SK-N-SH (cell line): ENCODE measurements at regions not wholly inside any gene's neighbourhood (a gene's known extent, or its start where the extent isn't known, plus 50 kb on each side); places are given as distances from the start of the nearest gene placed in this dataset.

Experiments used
- CTCF ChIA-PET: fragments of 300-600, 350-600 bp; formaldehyde crosslinking; extraction: SDS; loops from one replicate; lab custom pipeline; 2021; lab: Yijun Ruan, JAX
- POLR2A ChIA-PET: fragments of 350-600 bp; sonication (Branson Sonifier 250); formaldehyde crosslinking; extraction: SDS; loops from one replicate; lab custom pipeline; 2020; ENCODE audit warnings: antibody characterized with exemption, inconsistent platforms; lab: Yijun Ruan, JAX
- DNase-seq: peaks from one replicate; pipeline ENCODE4 v3.0.0; 2012
- H2AFZ ChIP-seq: fragments of 200-600 bp; sonication (generic); 2 replicates; pipeline ENCODE4 v1.8.1; 2016; ENCODE audit warnings: antibody characterized with exemption, mild to moderate bottlenecking, low read depth
- H3F3A ChIP-seq: fragments of 200-600 bp; sonication (generic); replicated peaks from 2 replicates; pipeline ENCODE3; 2016; ENCODE audit warnings: antibody characterized with exemption, mild to moderate bottlenecking; ENCODE audit not compliant: insufficient read depth
- H3K27ac ChIP-seq, 2 experiments: fragments of 200-500 bp in 1 of 2; fragments of 200-600 bp in 1 of 2; sonication (Bioruptor generic) in 1 of 2; sonication (generic), shearing (Covaris generic) in 1 of 2; 2 replicates each; pipeline versions ENCODE4 v1.5.1 to v1.6.1; 2014 to 2016; ENCODE audit warnings: low read depth in 2 of 2, inconsistent platforms in 1 of 2, low read length in 1 of 2, mild to moderate bottlenecking in 1 of 2, mixed read lengths in 1 of 2
- H3K27me3 ChIP-seq: fragments of 200-600 bp; sonication (generic), shearing (Covaris generic); 2 replicates; pipeline ENCODE4 v1.6.1; 2016; ENCODE audit warnings: mixed run types; ENCODE audit not compliant: insufficient read depth
- H3K36me3 ChIP-seq, 2 experiments: fragments of 200-500 bp in 1 of 2; fragments of 200-600 bp in 1 of 2; sonication (Bioruptor generic) in 1 of 2; sonication (generic) in 1 of 2; replicated peaks in 1 of 2; 2 replicates each; pipeline versions ENCODE3 to v1.5.1; 2014 to 2016; ENCODE audit warnings: low read length in 1 of 2, mild to moderate bottlenecking in 1 of 2; ENCODE audit not compliant: insufficient read depth in 2 of 2, control insufficient read depth in 1 of 2
- H3K4me1 ChIP-seq, 2 experiments: fragments of 200-500 bp in 1 of 2; fragments of 200-600 bp in 1 of 2; sonication (Bioruptor generic) in 1 of 2; sonication (generic), shearing (Covaris generic) in 1 of 2; 2 replicates each; pipeline versions ENCODE4 v1.5.1 to v1.6.1; 2014 to 2016; ENCODE audit warnings: low read depth in 1 of 2, low read length in 1 of 2, mixed run types in 1 of 2; ENCODE audit not compliant: insufficient read depth in 2 of 2, control insufficient read depth in 1 of 2
- H3K4me2 ChIP-seq: fragments of 200-600 bp; sonication (generic), shearing (Covaris generic); 2 replicates; pipeline ENCODE4 v1.6.1; 2017; ENCODE audit warnings: mixed run types
- H3K4me3 ChIP-seq, 2 experiments: fragments of 200-500 bp in 1 of 2; fragments of 200-600 bp in 1 of 2; sonication (Bioruptor generic) in 1 of 2; sonication (generic), shearing (Covaris generic) in 1 of 2; 2 replicates each; pipeline versions ENCODE4 v1.5.1 to v1.8.1; 2014 to 2016; ENCODE audit warnings: low read depth in 2 of 2, inconsistent platforms in 1 of 2, low read length in 1 of 2, mild to moderate bottlenecking in 1 of 2, mixed read lengths in 1 of 2, moderate library complexity in 1 of 2
- H3K79me2 ChIP-seq: fragments of 200-600 bp; sonication (generic); 2 replicates; pipeline ENCODE4 v1.8.1; 2017; ENCODE audit warnings: mild to moderate bottlenecking; ENCODE audit not compliant: insufficient read depth
- H3K9ac ChIP-seq: fragments of 200-600 bp; sonication (generic); 2 replicates; pipeline ENCODE4 v1.6.1; 2017; ENCODE audit warnings: mixed run types
- H3K9me2 ChIP-seq: fragments of 200-600 bp; sonication (generic); 2 replicates; pipeline ENCODE4 v1.6.1; 2017; ENCODE audit warnings: mixed run types
- H3K9me3 ChIP-seq: fragments of 200-600 bp; sonication (generic); 2 replicates; pipeline ENCODE4 v1.6.1; 2017; ENCODE audit warnings: mixed run types, mild to moderate bottlenecking, moderate library complexity
- H4K20me1 ChIP-seq: fragments of 200-600 bp; sonication (generic); 2 replicates; pipeline ENCODE4 v1.6.1; 2017; ENCODE audit warnings: mild to moderate bottlenecking, mixed run types; ENCODE audit not compliant: insufficient read depth
- ELF1 ChIP-seq: IDR thresholded peaks from 2 replicates; pipeline ENCODE4 v1.4.0; 2012
- EZH2phosphoT487 ChIP-seq: fragments of 200-600 bp; sonication (generic); IDR thresholded peaks from 2 replicates; pipeline ENCODE4 v1.6.1; 2017; ENCODE audit warnings: low read depth, mixed run types, mild to moderate bottlenecking, antibody characterized with exemption, moderate library complexity, borderline replicate concordance
- GABPA ChIP-seq: IDR thresholded peaks from 2 replicates; pipeline ENCODE4 v1.4.0; 2012; ENCODE audit warnings: low read depth, mild to moderate bottlenecking
- GATA2 ChIP-seq: sonication (generic); formaldehyde crosslinking; IDR thresholded peaks from 2 replicates; pipeline ENCODE4 v1.5.0; 2020; ENCODE audit warnings: mild to moderate bottlenecking, missing genetic modification reagents
- NFIC ChIP-seq: IDR thresholded peaks from 2 replicates; pipeline ENCODE4 v1.4.0; 2012; ENCODE audit warnings: borderline replicate concordance
- RAD21 ChIP-seq: IDR thresholded peaks from 2 replicates; pipeline ENCODE4 v1.6.1; 2012; ENCODE audit warnings: mild to moderate bottlenecking, low read length
- RCOR1 ChIP-seq: fragments of 150-350 bp; IDR thresholded peaks from 2 replicates; pipeline ENCODE4 v1.6.1; 2017; ENCODE audit warnings: antibody characterized with exemption, low read length
- RFX5 ChIP-seq: IDR thresholded peaks from 2 replicates; pipeline ENCODE4 v1.6.1; 2012; ENCODE audit warnings: mild to moderate bottlenecking, improper control_type of control experiment, low read length
- RXRA ChIP-seq: IDR thresholded peaks from 2 replicates; pipeline ENCODE4 v1.4.0; 2012; ENCODE audit warnings: low read depth, mild to moderate bottlenecking, borderline replicate concordance
- SIN3A ChIP-seq: IDR thresholded peaks from 2 replicates; pipeline ENCODE4 v1.6.1; 2012; ENCODE audit warnings: low read depth, mild to moderate bottlenecking, low read length, moderate library complexity, borderline replicate concordance
- TAF1 ChIP-seq: IDR thresholded peaks from 2 replicates; pipeline ENCODE4 v1.6.1; 2012; ENCODE audit warnings: low read depth, mild to moderate bottlenecking, low read length, moderate library complexity, borderline replicate concordance
- TCF12 ChIP-seq: IDR thresholded peaks from 2 replicates; pipeline ENCODE4 v1.4.0; 2012
- TEAD4 ChIP-seq: IDR thresholded peaks from 2 replicates; pipeline ENCODE4 v1.4.0; 2012; ENCODE audit warnings: mild to moderate bottlenecking, borderline replicate concordance; ENCODE audit not compliant: insufficient read depth
- WGBS: methylation state at CpG from one replicate; pipeline ENCODE4 v1.1.6; 2017; ENCODE audit warnings: low lambda C conversion rate; 5-methylcytosine and 5-hydroxymethylcytosine counted together
- TF ChIP-seq, protein P1 (sequence below): IDR thresholded peaks from 2 replicates; pipeline ENCODE4 v1.4.0; 2012; ENCODE audit warnings: low read depth
- TF ChIP-seq, protein P2 (sequence below): fragments of 200-600 bp; sonication (generic); IDR thresholded peaks from 2 replicates; pipeline ENCODE4 v1.6.1; 2017; ENCODE audit warnings: antibody characterized with exemption, mild to moderate bottlenecking, moderate library complexity
- TF ChIP-seq, protein P3 (sequence below): IDR thresholded peaks from 2 replicates; pipeline ENCODE4; 2012
- TF ChIP-seq, protein P4 (sequence below): fragments of 150-350 bp; IDR thresholded peaks from 2 replicates; pipeline ENCODE4 v1.6.1; 2016; ENCODE audit warnings: mild to moderate bottlenecking, low read depth, low read length

DNA sequence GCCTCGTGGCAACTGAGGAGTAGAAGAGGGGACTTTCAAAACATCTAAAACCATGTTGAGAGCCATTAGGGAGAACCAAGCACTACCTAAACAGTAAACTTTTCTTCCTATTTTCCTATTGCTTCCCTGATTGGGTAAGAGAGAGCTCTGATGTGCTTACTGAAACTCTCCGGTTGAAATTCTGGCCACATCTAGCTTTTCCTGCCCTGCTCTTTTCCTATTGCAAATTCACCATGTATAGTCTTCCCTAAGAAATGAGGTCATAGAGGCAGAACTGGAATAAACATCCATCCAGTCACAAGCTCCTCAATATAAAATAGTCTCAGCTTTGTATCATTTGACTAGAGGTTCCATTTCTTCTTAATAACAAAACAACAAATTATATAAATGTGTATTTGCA is 199.5 kb upstream of the CNR1 start:
- no peaks in the 10 kb centered on the region for H3K9me2 ChIP-seq
- no peak overlapping the region for H3K4me2 ChIP-seq
- H3K27me3 ChIP-seq, result no peaks in the 10 kb centered on the region
- no peaks in the 10 kb centered on the region for H3F3A ChIP-seq
- no peaks in the 10 kb centered on the region for H3K79me2 ChIP-seq
- no peaks in the 10 kb centered on the region for H4K20me1 ChIP-seq
- no peaks in the 10 kb centered on the region for H3K36me3 ChIP-seq
- ChIA-PET CTCF (no interaction called here), POLR2A (no interaction called here)
- WGBS, result 52% methylated on average over 2 of the region's 2 CpGs
- H2AFZ ChIP-seq, result no peak overlapping the region
- no peak overlapping the region for H3K4me3 ChIP-seq
- peaks cover 0 to 13% of the 10 kb centered on the region in 2 experiments; a peak in 2 of 4 replicates for H3K4me1 ChIP-seq
- TF ChIP-seq SIN3A, result no peak
- TF ChIP-seq, protein P1, sequence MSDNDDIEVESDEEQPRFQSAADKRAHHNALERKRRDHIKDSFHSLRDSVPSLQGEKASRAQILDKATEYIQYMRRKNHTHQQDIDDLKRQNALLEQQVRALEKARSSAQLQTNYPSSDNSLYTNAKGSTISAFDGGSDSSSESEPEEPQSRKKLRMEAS, result no peak
- no peaks in the 10 kb centered on the region for H3K9me3 ChIP-seq
- no peak overlapping the region for H3K27ac ChIP-seq
- no peak overlapping the region for H3K9ac ChIP-seq
- DNase-seq, result no peak

DNA sequence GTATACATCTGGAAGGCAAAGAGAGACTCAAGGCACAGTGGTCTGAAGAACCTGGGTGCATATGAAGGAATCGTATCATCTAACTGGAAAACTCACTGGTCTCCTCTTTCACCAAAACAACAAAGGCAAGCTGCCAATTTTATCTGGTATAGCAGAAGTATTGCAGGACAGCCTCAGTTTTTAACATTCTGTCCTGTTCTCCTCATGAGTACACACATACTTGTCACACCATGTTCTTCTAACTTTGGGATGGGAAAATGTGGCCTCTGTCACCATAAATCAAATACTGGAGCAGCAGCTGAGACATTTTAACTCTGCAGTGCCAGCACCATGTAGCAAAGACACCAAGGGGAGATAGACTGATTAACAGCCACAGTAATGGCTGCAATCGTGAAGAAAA is 199.1 kb upstream of the CNR1 start:
- DNase-seq, result no peak
- Histone ChIP-seq H3K9ac (no peak overlapping the region), H3K79me2 (no peaks in the 10 kb centered on the region), H3K9me3 (no peaks in the 10 kb centered on the region), H3F3A (peaks cover 4% of the 10 kb centered on the region), H3K4me2 (no peak overlapping the region), H3K27me3 (no peaks in the 10 kb centered on the region), H3K4me1 (peaks cover 0 to 17% of the 10 kb centered on the region in 2 experiments; a peak in 2 of 4 replicates), H2AFZ (no peak overlapping the region), H4K20me1 (no peaks in the 10 kb centered on the region), H3K36me3 (no peaks in the 10 kb centered on the region), H3K9me2 (no peaks in the 10 kb centered on the region), H3K27ac (no peak overlapping the region), H3K4me3 (no peak overlapping the region)
- WGBS, result 48% methylated on average over 2 of the region's 2 CpGs
- CTCF ChIA-PET, result no interaction called here
- TF ChIP-seq GATA2 (CRISPR knock-in tag), result no peak
- TF ChIP-seq, protein P2, sequence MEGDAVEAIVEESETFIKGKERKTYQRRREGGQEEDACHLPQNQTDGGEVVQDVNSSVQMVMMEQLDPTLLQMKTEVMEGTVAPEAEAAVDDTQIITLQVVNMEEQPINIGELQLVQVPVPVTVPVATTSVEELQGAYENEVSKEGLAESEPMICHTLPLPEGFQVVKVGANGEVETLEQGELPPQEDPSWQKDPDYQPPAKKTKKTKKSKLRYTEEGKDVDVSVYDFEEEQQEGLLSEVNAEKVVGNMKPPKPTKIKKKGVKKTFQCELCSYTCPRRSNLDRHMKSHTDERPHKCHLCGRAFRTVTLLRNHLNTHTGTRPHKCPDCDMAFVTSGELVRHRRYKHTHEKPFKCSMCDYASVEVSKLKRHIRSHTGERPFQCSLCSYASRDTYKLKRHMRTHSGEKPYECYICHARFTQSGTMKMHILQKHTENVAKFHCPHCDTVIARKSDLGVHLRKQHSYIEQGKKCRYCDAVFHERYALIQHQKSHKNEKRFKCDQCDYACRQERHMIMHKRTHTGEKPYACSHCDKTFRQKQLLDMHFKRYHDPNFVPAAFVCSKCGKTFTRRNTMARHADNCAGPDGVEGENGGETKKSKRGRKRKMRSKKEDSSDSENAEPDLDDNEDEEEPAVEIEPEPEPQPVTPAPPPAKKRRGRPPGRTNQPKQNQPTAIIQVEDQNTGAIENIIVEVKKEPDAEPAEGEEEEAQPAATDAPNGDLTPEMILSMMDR, result no peak
- no peak for TF ChIP-seq RFX5
- no peak for TF ChIP-seq RXRA
- TF ChIP-seq ELF1, result no peak
- POLR2A ChIA-PET, result no interaction called here

DNA sequence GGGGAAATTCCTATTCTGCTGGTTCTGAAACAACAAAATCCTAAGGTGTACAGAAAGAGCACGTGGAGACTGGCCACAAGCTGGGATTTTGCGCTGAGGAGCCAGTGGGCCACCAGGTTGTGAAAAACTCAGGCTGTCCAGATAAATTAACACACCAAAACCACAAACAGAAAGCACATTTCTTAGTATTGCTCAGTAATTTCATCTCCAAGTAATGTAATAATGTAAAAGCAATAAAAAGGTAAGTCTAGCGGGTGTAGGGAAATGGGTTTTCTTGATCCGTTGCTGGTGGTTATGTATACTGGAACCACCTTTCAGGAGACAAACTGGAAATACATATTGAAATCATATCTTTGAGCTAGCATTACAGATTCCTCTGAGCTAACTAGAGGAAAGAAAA is 195.6 kb upstream of the CNR1 start:
- no peak overlapping the region for H3K4me2 ChIP-seq
- H3K9ac ChIP-seq, result no peak overlapping the region
- 72% methylated on average over 4 of the region's 4 CpGs for WGBS
- H3K9me3 ChIP-seq, result no peaks in the 10 kb centered on the region
- H3K36me3 ChIP-seq, result no peaks in the 10 kb centered on the region
- no peak overlapping the region for H3K4me3 ChIP-seq
- peaks cover 12% of the 10 kb centered on the region for H3F3A ChIP-seq
- H3K9me2 ChIP-seq, result no peaks in the 10 kb centered on the region
- POLR2A ChIA-PET, result no interaction called here
- no peak overlapping the region for H2AFZ ChIP-seq
- TF ChIP-seq, protein P3, sequence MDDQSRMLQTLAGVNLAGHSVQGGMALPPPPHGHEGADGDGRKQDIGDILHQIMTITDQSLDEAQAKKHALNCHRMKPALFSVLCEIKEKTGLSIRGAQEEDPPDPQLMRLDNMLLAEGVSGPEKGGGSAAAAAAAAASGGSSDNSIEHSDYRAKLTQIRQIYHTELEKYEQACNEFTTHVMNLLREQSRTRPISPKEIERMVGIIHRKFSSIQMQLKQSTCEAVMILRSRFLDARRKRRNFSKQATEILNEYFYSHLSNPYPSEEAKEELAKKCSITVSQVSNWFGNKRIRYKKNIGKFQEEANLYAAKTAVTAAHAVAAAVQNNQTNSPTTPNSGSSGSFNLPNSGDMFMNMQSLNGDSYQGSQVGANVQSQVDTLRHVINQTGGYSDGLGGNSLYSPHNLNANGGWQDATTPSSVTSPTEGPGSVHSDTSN, result peak; percentile 44
- TF ChIP-seq TEAD4 (no peak), GABPA (no peak), TCF12 (peak; percentile 53; the same call in 1 of the 2 replicates), NFIC (no peak), TAF1 (no peak), SIN3A (no peak), RCOR1 (no peak), EZH2phosphoT487 (no peak), RAD21 (no peak)
- TF ChIP-seq, protein P2, result no peak
- TF ChIP-seq, protein P4, sequence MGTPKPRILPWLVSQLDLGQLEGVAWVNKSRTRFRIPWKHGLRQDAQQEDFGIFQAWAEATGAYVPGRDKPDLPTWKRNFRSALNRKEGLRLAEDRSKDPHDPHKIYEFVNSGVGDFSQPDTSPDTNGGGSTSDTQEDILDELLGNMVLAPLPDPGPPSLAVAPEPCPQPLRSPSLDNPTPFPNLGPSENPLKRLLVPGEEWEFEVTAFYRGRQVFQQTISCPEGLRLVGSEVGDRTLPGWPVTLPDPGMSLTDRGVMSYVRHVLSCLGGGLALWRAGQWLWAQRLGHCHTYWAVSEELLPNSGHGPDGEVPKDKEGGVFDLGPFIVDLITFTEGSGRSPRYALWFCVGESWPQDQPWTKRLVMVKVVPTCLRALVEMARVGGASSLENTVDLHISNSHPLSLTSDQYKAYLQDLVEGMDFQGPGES, result no peak
- TF ChIP-seq, all 33 proteins: peak for 2
- Histone ChIP-seq H4K20me1 (no peaks in the 10 kb centered on the region), H3K79me2 (no peaks in the 10 kb centered on the region), H3K27me3 (no peaks in the 10 kb centered on the region), H3K4me1 (peaks cover 0 to 26% of the 10 kb centered on the region in 2 experiments), H3K27ac (no peak overlapping the region; a peak in 2 of 4 replicates)
- CTCF ChIA-PET, result no interaction called here
- no peak for DNase-seq
